ENCODE measurements at regions not wholly inside any gene's neighbourhood (a gene's known extent, or its start where the extent isn't known, plus 50 kb on each side); places are given as distances from the start of the nearest gene placed in this dataset.
"Not testable (repeated sequence)": the region's sequence is repeated elsewhere in the genome, so short reads cannot be mapped to it uniquely, and the experiment has no call there.

GRCh38 chr6:135680964-135681913 is 170.3 kb upstream of the PDE7B start:
- Mint-ChIP-seq H3K4me3 (no peak overlapping the region), H3K9me3 (ENCODE audit: low read depth) (no peaks in the 10 kb centered on the region), H3K36me3 (ENCODE audit: low read depth) (no peaks in the 10 kb centered on the region), H3K27me3 (no peaks in the 10 kb centered on the region), H3K4me1 (no peaks in the 10 kb centered on the region), H3K27ac (no peak overlapping the region)
- intact Hi-C loops (cut with DNase I, micrococcal nuclease), result no loop called here
- POLR2A ChIA-PET, result no interaction called here
- CTCF ChIA-PET, result interaction anchor here (0.7 to 1.4 kb wide), 3 partner anchors 10 to 757 kb away, joined by 3 to 5 read pairs (median 3); no protein-coding TSS in a partner anchor
- no peak for DNase-seq
- no peak for ATAC-seq

GRCh38 chr6:135686784-135687301 is 164.7 kb upstream of the PDE7B start:
- ChIA-PET CTCF (interaction anchor here (1.1 to 1.3 kb wide), 3 partner anchors 10 to 539 kb away, joined by 4 to 6 read pairs (median 6); no protein-coding TSS in a partner anchor), POLR2A (no interaction called here)
- ATAC-seq, result no peak
- intact Hi-C loops (cut with DNase I, micrococcal nuclease), result no loop called here
- Mint-ChIP-seq H3K36me3 (ENCODE audit: low read depth) (no peaks in the 10 kb centered on the region), H3K4me1 (peaks cover 21% of the 10 kb centered on the region), H3K27ac (no peak overlapping the region), H3K4me3 (no peak overlapping the region), H3K27me3 (no peaks in the 10 kb centered on the region), H3K9me3 (ENCODE audit: low read depth) (no peaks in the 10 kb centered on the region)
- DNase-seq, result no peak

- H3K27ac Mint-ChIP-seq; intact Hi-C loops (cut with DNase I, micrococcal nuclease); ATAC-seq; H3K9me3 Mint-ChIP-seq (ENCODE audit: low read depth); DNase-seq; H3K27me3 Mint-ChIP-seq; CTCF ChIA-PET; H3K36me3 Mint-ChIP-seq (ENCODE audit: low read depth); H3K4me3 Mint-ChIP-seq; POLR2A ChIA-PET: not testable (repeated sequence)
- H3K4me1 Mint-ChIP-seq, result peaks cover 25% of the 10 kb centered on the region
Observed at GRCh38 chr6:135688476-135688875, 163.0 kb upstream of the PDE7B start.

- intact Hi-C loops (cut with DNase I, micrococcal nuclease), result no loop called here
- no peaks in the 10 kb centered on the region for H3K9me3 Mint-ChIP-seq (ENCODE audit: low read depth)
- H3K27ac Mint-ChIP-seq, result no peak overlapping the region
- peaks cover 18% of the 10 kb centered on the region for H3K4me1 Mint-ChIP-seq
- ATAC-seq, result no peak
- ChIA-PET POLR2A (no interaction called here), CTCF (interaction anchor here (0.6 kb wide), 2 partner anchors 111 to 217 kb away, joined by 3 read pairs; no protein-coding TSS in a partner anchor)
- H3K36me3 Mint-ChIP-seq (ENCODE audit: low read depth), result no peaks in the 10 kb centered on the region
- H3K4me3 Mint-ChIP-seq, result no peak overlapping the region
- peaks cover 1% of the 10 kb centered on the region for H3K27me3 Mint-ChIP-seq
- no peak for DNase-seq
Observed at GRCh38 chr6:135692426-135692825, 159.1 kb upstream of the PDE7B start.

- Mint-ChIP-seq H3K9me3 (ENCODE audit: low read depth) (no peaks in the 10 kb centered on the region), H3K27me3 (peaks cover 4% of the 10 kb centered on the region), H3K4me1 (peaks cover 16% of the 10 kb centered on the region), H3K27ac (no peak overlapping the region), H3K4me3 (no peak overlapping the region), H3K36me3 (ENCODE audit: low read depth) (no peaks in the 10 kb centered on the region)
- POLR2A ChIA-PET, result no interaction called here
- intact Hi-C loops (cut with DNase I, micrococcal nuclease), result no loop called here
- DNase-seq (no peak), ATAC-seq (no peak)
- CTCF ChIA-PET, result interaction anchor here (0.9 kb wide), 1 partner anchor 138 kb away, joined by 3 read pairs; no protein-coding TSS in a partner anchor
Observed at GRCh38 chr6:135693811-135694370, 157.6 kb upstream of the PDE7B start.

DNA sequence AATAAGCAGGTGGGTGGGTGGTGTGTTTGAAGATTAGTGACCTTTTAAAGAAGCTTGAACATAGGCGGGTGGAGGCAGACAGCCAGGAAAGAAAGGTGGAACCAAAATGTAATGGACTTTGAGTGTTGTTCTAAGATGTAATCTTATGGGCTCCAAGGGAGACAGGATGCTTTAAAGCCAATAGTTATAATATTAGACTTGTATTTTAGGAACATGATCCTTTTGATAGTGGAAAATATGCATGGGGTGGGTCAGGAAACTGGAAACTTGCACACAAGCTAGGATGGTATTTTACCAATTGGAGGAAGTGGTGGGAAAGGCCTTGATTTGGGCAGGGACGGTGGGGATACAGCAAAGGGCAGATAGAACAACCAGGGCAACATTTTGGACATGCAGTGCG is 151.8 kb upstream of the PDE7B start:
- no peak overlapping the region for H3K4me3 Mint-ChIP-seq
- no peak overlapping the region for H3K27ac Mint-ChIP-seq
- ChIA-PET POLR2A (interaction anchor here (0.7 kb wide), 1 partner anchor 121 kb away, joined by 3 read pairs; no protein-coding TSS in a partner anchor), CTCF (no interaction called here)
- intact Hi-C loops (cut with DNase I, micrococcal nuclease), result no loop called here
- no peaks in the 10 kb centered on the region for H3K36me3 Mint-ChIP-seq (ENCODE audit: low read depth)
- DNase-seq (no peak), ATAC-seq (no peak)
- H3K4me1 Mint-ChIP-seq, result peaks cover 16% of the 10 kb centered on the region
- peaks cover 4% of the 10 kb centered on the region for H3K27me3 Mint-ChIP-seq
- H3K9me3 Mint-ChIP-seq (ENCODE audit: low read depth), result no peaks in the 10 kb centered on the region

DNA sequence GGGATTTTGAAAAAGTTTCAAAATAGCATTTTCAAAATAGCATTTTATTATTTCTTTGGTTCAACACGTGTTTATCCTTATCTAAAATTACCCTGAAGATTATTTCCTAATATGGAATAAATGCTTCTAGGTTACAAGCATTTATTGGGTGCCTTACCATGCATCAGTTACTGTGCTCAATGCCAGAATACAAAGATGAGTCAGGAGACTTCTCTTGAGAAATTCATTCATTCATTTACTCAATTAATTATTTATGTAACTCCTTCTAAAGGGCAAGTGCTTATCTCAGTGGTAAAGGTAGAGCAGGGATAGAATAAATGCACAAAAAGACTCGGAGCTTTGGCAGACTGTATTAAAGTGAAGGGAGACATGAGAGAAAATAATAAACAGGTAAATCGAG is 150.1 kb upstream of the PDE7B start:
- H3K9me3 Mint-ChIP-seq (ENCODE audit: low read depth), result no peaks in the 10 kb centered on the region
- intact Hi-C loops (cut with DNase I, micrococcal nuclease), result no loop called here
- H3K27ac Mint-ChIP-seq, result no peak overlapping the region

DNA sequence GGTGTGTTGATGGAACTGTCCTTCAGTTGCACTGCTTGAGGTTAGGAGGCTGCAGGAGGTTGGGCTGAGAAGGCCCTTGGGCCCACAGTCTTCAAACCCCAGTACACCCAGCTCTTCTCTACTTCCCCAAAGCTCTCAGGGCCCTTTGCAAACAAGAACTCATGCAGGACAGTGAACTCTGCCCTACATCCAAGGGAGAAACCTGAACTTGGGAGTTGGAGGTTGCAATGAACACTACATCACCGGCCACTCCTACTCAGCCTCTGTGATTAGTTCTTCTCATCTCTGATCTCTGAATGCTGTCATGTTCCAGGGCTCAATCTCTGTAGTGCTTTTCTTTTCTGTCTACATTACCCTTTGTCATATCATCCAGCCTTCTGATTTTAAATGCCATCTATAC is 148.5 kb upstream of the PDE7B start:
- H3K27ac Mint-ChIP-seq, result no peak overlapping the region
- POLR2A ChIA-PET, result no interaction called here

More for the DNA sequence above, 150.1 kb upstream of the PDE7B start:
- ATAC-seq, result no peak
- Mint-ChIP-seq H3K4me1 (peaks cover 16% of the 10 kb centered on the region), H3K36me3 (ENCODE audit: low read depth) (no peaks in the 10 kb centered on the region), H3K4me3 (no peak overlapping the region), H3K27me3 (peaks cover 4% of the 10 kb centered on the region)
- CTCF ChIA-PET, result no interaction called here
- no peak for DNase-seq
- POLR2A ChIA-PET, result no interaction called here

GRCh38 chr6:135703621-135704020 is 147.9 kb upstream of the PDE7B start:
- Mint-ChIP-seq H3K4me3 (no peak overlapping the region), H3K27ac (no peak overlapping the region), H3K9me3 (ENCODE audit: low read depth) (no peaks in the 10 kb centered on the region), H3K4me1 (peaks cover 16% of the 10 kb centered on the region), H3K27me3 (peaks cover 2% of the 10 kb centered on the region), H3K36me3 (ENCODE audit: low read depth) (no peaks in the 10 kb centered on the region)
- ChIA-PET CTCF (interaction anchor here (0.7 to 1.4 kb wide), 2 partner anchors 39 to 253 kb away, joined by 3 read pairs; no protein-coding TSS in a partner anchor), POLR2A (no interaction called here)
- ATAC-seq (peak; percentile 68), DNase-seq (peak; percentile 59)
- intact Hi-C loops (cut with DNase I, micrococcal nuclease), result no loop called here

More for the DNA sequence above, 148.5 kb upstream of the PDE7B start:
- H3K9me3 Mint-ChIP-seq (ENCODE audit: low read depth), result no peaks in the 10 kb centered on the region
- intact Hi-C loops (cut with DNase I, micrococcal nuclease), result no loop called here
- peaks cover 16% of the 10 kb centered on the region for H3K4me1 Mint-ChIP-seq
- DNase-seq, result no peak
- no peak overlapping the region for H3K4me3 Mint-ChIP-seq
- H3K27me3 Mint-ChIP-seq, result peaks cover 2% of the 10 kb centered on the region
- H3K36me3 Mint-ChIP-seq (ENCODE audit: low read depth), result no peaks in the 10 kb centered on the region
- CTCF ChIA-PET, result interaction anchor here (1.4 kb wide), 1 partner anchor 40 kb away, joined by 3 read pairs; no protein-coding TSS in a partner anchor
- peak; percentile 49 for ATAC-seq

- ATAC-seq (no peak), DNase-seq (no peak)
- ChIA-PET POLR2A (interaction anchor here (0.7 kb wide), 1 partner anchor 586 kb away, joined by 3 read pairs; no protein-coding TSS in a partner anchor), CTCF (no interaction called here)
- Mint-ChIP-seq H3K27me3 (peaks cover 2% of the 10 kb centered on the region), H3K9me3 (ENCODE audit: low read depth) (no peaks in the 10 kb centered on the region), H3K27ac (no peak overlapping the region), H3K4me3 (no peak overlapping the region), H3K4me1 (peaks cover 13% of the 10 kb centered on the region), H3K36me3 (ENCODE audit: low read depth) (no peaks in the 10 kb centered on the region)
- intact Hi-C loops (cut with DNase I, micrococcal nuclease), result no loop called here
Observed at GRCh38 chr6:135707426-135707825, 144.1 kb upstream of the PDE7B start.

DNA sequence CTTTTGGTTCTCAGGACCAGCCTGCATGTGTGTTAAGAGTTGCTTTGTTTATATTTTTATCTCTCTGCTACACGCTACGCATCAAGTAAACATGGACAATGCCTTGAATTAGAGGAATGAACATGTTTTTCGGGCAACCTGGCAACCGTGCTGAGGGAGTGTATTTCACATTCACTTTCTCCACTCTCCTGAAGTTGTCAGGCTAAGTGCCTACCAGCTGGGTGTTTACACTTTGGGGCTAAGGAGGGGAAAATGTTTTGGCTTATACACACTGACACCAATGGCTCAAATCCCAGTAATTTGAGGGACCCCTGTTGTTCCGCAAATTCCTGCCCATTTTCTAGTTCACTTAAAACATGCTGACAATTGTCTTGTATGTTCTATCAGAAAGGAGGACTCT is 141.5 kb upstream of the PDE7B start:
- Mint-ChIP-seq H3K36me3 (ENCODE audit: low read depth) (no peaks in the 10 kb centered on the region), H3K4me1 (no peaks in the 10 kb centered on the region), H3K27me3 (peaks cover 2% of the 10 kb centered on the region), H3K4me3 (no peak overlapping the region), H3K27ac (no peak overlapping the region), H3K9me3 (ENCODE audit: low read depth) (no peaks in the 10 kb centered on the region)
- ChIA-PET CTCF (no interaction called here), POLR2A (no interaction called here)
- ATAC-seq, result no peak
- intact Hi-C loops (cut with DNase I, micrococcal nuclease), result no loop called here
- no peak for DNase-seq

All from activated CD4-positive, alpha-beta T cell treated with anti-CD3 and anti-CD28 coated beads for 36 hours (primary cell).